UCSD-AML1 (cell line): ENCODE measurements at regions not wholly inside any gene's neighbourhood (a gene's known extent, or its start where the extent isn't known, plus 50 kb on each side); places are given as distances from the start of the nearest gene placed in this dataset.

Experiments
- DNase-seq: peaks from one replicate; lab custom pipeline; 2025; ENCODE audit not compliant: unreplicated experiment; lab: John Stamatoyannopoulos, UW

DNA sequence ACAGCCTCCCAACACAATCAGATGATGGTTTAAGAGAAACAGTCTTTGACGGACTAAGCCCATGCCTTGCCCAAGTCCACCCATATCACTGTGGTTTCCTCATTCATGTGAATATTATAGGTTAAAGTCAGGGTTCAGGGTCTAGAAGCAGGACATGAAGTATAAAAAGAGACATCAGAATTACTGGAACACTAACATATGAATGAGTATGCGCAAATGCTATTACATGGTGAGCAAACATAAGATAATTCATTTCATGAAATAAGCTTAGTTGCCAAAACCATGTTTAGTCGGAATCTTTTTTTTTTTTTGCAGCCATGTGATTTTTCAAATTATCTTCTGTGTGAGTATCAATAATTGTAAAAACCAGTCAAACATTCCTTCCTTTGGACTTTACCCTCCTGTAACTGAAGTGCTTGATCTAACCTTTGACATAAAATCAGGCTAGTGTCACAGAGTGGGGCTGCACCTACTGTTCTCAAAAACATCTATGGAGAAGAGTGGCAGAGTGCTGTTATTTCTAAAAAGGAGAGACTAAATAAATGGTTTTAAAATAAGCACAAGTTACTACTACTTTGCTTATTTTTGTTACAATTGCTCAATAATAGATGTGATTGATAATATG, 84.9 kb upstream of the NRIP1 start:
- no peak for DNase-seq

- DNase-seq: no peak
These were observed 86.7 kb upstream of the NRIP1 start for GRCh38 chr21:15151385-15152103.

DNA sequence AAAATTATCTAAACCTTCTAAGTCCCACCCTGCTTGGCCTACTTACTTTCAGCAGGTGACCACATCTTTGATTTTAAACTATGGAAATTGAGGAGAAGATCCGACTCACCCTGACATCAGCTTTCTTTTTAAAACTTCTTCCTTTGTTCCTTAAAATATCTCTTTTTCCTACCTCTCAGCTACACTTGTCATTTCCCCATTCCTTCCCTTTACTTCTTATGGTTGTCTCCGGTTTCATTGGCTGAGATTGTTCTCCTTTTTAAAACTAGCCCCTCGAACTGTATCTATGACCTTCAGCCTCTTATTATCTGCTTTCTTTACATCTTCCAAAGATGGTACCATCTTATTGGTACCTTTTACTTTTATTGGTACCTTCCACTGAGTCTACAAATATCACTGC, 87.8 kb upstream of the NRIP1 start:
- DNase-seq: no peak

GRCh38 chr21:15159382-15160020, 94.7 kb upstream of the NRIP1 start:
- no peak for DNase-seq

DNA sequence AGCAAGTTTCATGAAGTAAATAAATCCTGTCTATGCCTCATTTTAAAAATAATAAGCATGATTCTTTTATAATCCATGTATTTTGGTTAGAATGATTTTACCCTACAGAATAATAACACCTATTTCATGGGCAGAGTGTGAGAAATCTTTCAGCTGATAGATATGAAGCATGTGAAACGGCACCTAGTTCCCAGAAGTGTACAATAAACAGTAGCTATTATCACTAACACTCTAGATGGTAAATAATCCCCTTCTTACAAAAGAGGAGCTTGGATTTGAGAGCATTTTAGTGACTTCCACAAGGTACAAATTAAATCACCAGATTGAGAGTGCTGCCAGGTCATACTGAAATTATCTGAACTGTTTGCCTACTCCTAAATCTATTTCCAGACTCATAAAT, 95.3 kb upstream of the NRIP1 start:
- no peak for DNase-seq

- DNase-seq: no peak
These were observed 98.1 kb upstream of the NRIP1 start for GRCh38 chr21:15162921-15163320.

- DNase-seq: no peak
These were observed 99.5 kb upstream of the NRIP1 start for GRCh38 chr21:15164273-15164672.

DNA sequence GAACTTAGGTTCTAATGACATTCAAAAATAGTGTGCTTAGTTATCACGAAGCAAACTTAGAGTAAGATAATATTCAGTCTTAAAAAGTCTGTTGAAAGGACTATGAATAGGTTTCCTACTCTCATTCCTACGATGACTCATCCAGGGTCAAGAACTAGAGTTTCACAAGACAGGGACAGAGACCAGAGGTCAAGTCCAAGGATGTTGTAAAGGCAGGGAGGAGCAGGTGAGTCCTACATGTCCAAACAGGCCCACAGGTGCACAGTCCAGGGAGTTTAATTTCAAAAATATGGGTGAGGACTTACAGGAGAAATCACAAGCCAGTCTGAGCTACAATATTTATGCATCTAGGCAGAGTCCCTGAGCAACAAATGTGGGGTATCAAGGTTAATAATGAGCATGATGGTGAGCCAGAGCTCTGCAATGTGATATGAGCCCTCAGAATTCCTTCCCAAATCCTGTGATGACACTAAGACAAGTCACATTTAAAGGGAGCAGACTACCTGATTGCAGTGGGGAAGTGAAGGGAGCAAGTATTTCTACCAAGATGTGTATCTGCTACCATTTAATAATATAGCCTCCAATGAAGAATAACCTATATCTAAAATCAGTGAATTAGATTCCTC, 100.0 kb upstream of the NRIP1 start:
- DNase-seq: no peak

DNA sequence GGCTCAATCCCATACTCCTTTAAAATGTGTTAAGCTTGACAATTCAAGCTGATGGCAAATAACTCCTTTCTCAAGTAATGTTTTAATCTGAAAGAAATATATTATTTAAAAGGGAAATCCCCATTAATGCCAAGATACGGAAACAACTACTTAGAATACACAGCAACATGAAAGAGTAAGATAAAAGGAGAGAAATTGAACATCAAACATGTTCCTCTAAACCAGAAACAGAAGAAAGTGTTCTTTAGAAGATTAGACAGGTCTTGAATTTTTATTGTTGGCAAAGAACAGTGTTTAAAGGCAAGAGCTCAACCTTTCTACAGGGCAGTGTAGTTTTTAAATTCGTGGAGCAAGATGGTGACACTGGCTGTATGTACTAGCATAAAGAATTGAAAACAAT, 105.8 kb upstream of the NRIP1 start:
- DNase-seq: no peak

- no peak for DNase-seq
These were observed 106.7 kb upstream of the NRIP1 start for GRCh38 chr21:15171546-15171945.

GRCh38 chr21:15172963-15173362, 108.2 kb upstream of the NRIP1 start:
- no peak for DNase-seq

DNA sequence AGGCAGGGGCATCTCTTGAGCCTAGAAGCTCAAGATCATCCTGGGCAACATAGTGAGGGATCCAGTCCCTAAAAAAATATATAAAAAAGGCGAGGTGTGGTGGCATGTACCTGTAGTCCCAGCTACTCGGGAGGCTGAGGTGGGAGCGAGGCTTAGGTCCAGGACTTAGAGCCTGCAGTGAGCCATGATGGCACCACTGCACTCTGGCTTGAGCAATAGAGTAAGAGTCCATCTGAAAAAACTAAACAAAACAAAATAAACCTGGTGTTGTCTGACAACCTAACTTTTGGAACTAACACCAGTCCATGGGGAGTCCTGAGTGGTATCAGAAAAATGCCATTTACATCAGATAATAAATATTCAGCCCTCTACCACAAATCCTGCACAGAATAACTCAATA, 110.1 kb upstream of the NRIP1 start:
- DNase-seq: no peak

DNA sequence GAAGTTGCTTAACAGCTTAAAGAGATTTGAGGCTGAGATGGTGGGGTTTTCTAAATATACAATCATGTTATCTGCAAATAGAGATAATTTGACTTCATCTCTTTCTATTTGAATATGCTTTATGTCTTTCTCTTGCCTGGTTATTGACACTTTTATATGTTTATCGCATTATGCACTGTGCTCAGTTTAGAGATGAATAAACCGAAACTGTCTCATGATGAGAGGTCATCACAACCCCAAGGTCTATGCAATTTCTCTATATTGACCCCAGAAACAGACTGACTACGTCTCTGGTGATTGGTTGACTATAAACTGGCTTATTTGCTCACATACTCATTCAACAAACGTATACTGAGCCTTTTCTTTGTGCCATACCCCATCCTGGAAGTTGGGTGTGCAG, 117.9 kb upstream of the NRIP1 start:
- DNase-seq: no peak

DNA sequence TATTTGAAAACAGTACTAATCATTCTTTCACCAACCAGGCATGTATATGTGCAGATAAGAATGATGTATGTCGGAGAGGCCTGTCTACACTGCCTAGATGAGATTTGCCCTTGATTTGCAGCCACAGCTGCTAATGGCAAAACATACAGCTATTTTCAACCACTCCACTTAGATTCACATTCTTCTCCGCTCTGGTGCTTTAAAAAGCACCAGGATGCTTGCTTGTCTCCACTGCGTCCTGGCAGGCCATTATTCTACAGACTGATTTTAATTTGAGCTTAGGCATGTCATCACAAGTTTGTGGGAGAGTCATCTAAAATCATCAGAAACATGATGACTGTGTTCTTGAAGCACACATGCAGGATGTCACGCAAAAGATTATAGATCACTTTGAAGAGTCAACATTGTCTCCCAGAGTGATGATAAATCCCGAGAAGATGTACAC, 119.0 kb upstream of the NRIP1 start:
- DNase-seq: no peak

DNA sequence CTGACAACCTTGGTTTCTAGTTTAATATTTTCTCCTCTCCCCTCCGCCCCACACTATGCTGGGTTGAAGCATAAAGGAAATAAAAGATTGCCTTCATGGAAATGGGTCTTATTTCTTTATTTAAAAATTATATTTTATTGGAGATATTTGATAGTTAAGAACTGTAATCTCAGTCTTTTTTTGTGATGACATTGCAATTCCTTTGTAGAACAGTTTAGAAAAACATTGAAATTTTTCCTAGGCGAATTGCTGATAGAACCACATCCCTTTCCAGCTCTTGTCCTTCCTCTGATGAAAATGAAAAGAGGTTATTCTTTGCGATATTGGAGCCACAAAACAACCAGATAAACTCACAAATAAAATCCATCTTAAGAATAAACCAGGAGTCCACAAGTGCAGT, 125.6 kb upstream of the NRIP1 start:
- no peak for DNase-seq

DNA sequence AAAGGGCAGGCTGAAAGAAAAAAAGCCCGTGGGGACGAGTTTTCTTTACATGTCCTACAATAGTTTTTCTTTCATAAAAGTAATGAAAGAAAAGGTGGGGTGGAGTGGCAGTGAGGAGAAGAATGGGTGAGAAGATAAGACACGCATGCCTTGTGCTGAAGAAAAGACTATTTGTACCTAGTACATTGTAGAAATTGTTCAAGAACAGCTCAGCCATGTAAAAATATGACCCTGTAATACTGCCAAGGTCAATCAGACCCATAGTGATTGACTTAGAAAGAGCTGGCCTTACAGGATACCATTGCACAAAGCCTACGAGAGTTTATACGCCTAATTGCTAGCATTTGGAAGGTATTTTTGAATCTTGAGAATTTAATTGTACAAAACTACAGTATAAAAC, 126.0 kb upstream of the NRIP1 start:
- no peak for DNase-seq

GRCh38 chr21:15191342-15191741, 126.5 kb upstream of the NRIP1 start:
- no peak for DNase-seq

DNA sequence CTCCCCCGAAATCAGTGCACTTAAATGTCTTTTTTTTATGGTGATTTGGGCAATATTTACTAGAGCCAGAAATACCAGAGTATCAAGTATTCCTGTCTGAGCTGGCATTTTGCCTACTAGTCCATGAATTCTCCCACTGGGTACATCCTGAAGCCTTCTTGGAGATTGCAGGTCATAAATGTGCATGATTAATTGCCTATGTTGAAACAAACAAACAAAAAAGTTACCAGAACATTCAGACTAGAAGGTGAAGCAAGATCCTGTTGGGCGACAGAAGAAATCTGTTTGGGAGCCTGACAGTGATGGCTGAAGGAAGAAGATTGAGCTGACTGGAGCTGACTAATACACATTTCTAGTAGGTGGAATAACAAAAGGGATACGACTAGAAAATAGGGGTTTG, 127.4 kb upstream of the NRIP1 start:
- DNase-seq: no peak

- no peak for DNase-seq
These were observed 129.1 kb upstream of the NRIP1 start for GRCh38 chr21:15193937-15194336.

GRCh38 chr21:15195104-15195503, 130.3 kb upstream of the NRIP1 start:
- DNase-seq: no peak

DNA sequence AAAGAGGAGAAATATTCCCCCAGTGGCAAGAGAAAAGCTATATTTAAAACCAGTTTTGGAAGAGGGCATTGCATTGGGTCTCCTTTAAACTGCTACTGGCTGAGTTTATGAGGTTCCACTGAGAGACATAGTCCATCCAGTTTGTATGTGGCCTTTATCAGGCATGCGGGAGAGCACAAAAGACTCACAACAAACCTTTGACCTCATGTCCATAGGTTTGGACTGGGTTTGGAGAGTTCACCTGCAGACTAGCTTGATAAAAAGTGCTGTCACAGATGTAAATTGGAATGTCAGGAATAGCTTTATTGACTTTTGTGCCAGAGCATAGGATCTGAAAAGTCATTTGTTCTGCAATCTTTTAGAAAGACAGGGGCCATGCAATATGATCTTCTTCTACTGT, 131.0 kb upstream of the NRIP1 start:
- no peak for DNase-seq

DNA sequence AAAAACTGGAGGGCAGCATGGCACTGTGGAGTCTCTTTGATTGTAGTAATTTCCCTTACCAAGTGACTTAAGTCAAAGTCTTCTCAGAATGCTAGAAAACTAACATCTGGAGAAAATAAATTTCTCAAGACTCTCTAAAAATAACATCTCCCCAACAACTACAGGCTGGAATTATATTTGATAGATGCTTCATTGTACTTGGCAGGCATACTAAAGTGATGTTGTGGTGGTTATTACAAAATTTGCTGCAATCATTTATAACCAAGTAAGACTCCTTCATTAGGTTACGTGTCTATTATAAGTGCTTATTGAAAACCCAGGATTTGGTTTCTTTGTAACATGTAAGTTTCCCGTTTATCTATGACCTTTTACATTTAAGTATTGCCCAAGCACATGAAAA, 132.9 kb upstream of the NRIP1 start:
- DNase-seq: no peak
